ENCODE measurements at regions not wholly inside any gene's neighbourhood (a gene's known extent, or its start where the extent isn't known, plus 50 kb on each side); places are given as distances from the start of the nearest gene placed in this dataset.

DNA sequence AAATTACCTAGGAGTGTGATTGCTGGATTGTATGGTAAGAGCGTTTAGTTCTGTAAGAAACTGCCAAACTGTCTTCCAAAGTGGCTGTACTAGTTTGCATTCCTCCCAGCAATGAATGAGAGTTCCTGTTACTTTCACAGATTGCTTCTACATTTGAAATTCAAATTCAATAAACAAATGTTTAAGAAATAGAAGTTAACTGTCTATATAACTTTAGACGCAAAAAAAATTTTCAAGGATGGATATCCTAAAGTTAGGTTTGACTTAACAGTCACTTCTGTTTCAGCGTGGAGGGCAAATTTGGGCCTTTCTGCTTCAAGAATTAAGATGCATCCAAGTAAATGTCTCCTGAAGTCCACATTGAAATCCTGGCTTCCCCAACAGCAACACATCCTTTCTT is 445.6 kb downstream of the TAF11L14 start:
- H4K91ac ChIP-seq (replicated peaks; ENCODE audit: insufficient read length, low read length), result no peak overlapping the region
- H3K23ac ChIP-seq (ENCODE audit: insufficient read length), result no peak overlapping the region
- no peak overlapping the region for H4K8ac ChIP-seq (ENCODE audit: extremely low read depth, insufficient read depth, low read length)
- H2BK20ac ChIP-seq (ENCODE audit: low read length), result no peak overlapping the region
- H3K9ac ChIP-seq (replicated peaks in 1 of 4; ENCODE audit: extremely low read depth in 1 of 4, low read depth in 3 of 4, low read length in 3 of 4), result no peak overlapping the region
- H3K4me2 ChIP-seq (ENCODE audit: insufficient read depth in 1 of 2, low read depth in 2 of 2, low read length in 2 of 2), result no peak overlapping the region
- no peak overlapping the region for H3K14ac ChIP-seq (ENCODE audit: insufficient read length)
- H3K27me3 ChIP-seq (replicated peaks in 1 of 4; ENCODE audit: control insufficient read depth in 3 of 4, extremely low read depth in 1 of 4, insufficient read depth in 3 of 4, low read length in 3 of 4), result no peaks in the 10 kb centered on the region
- no peak overlapping the region for H2BK120ac ChIP-seq (replicated peaks; ENCODE audit: low read depth, low read length)
- no peak overlapping the region for H2AK5ac ChIP-seq (ENCODE audit: low read depth, low read length)
- no peak overlapping the region for H3K27ac ChIP-seq (ENCODE audit: low read depth, low read length)
- H4K5ac ChIP-seq (ENCODE audit: insufficient read length, low read depth, low read length), result no peak overlapping the region
- H3K36me3 ChIP-seq (ENCODE audit: control insufficient read depth in 2 of 4, insufficient read depth in 4 of 4, low read length in 3 of 4), result no peaks in the 10 kb centered on the region
- DNase-seq (ENCODE audit: low read depth in 1 of 2, low spot score in 2 of 2) (no peak), FAIRE-seq (no peak)
- no peaks in the 10 kb centered on the region for H3K9me3 ChIP-seq (ENCODE audit: insufficient read depth in 2 of 2, low read depth in 1 of 2, low read length in 1 of 2)
- 93% methylated on average over 3 of the region's 3 CpGs; no CpG with 5 or more reads in 1 of the 2 experiments for WGBS, 2 experiments (ENCODE audit: extremely low coverage in 1 of 2, insufficient coverage in 1 of 2, insufficient read length in 1 of 2, insufficient replicate concordance in 2 of 2, low coverage in 1 of 2, low lambda C conversion rate in 2 of 2, missing lambda C conversion rate in 1 of 2)
- H2BK12ac ChIP-seq (ENCODE audit: low read depth, low read length), result no peak overlapping the region
- no peak overlapping the region for H3K56ac ChIP-seq (replicated peaks; ENCODE audit: insufficient read length, low read depth, low read length)
- no peaks in the 10 kb centered on the region for H3K4me1 ChIP-seq (replicated peaks in 1 of 4; ENCODE audit: control insufficient read depth in 3 of 4, insufficient read depth in 4 of 4, low read length in 3 of 4)
- H3K79me2 ChIP-seq (ENCODE audit: control insufficient read depth in 1 of 2, insufficient read depth in 2 of 2, low read length in 2 of 2), result no peaks in the 10 kb centered on the region
- no peak overlapping the region for H3K4me3 ChIP-seq (ENCODE audit: extremely low read depth in 1 of 4, insufficient read depth in 2 of 4, low read depth in 3 of 4, low read length in 4 of 4)
- H2AFZ ChIP-seq (ENCODE audit: low read length), result no peak overlapping the region
- no peak overlapping the region for H3K18ac ChIP-seq (ENCODE audit: extremely low read depth, low read length)
- ChIA-PET POLR2A (ENCODE audit: partially characterized antibody) (interaction anchor here (0.6 kb wide), 1 partner anchor 927 kb away, joined by 3 read pairs; no protein-coding TSS in a partner anchor), CTCF (ENCODE audit: partially characterized antibody) (no interaction called here)
- H2BK5ac ChIP-seq (ENCODE audit: low read depth, low read length), result no peak overlapping the region
- no peaks in the 10 kb centered on the region for H3K23me2 ChIP-seq (ENCODE audit: low read depth, low read length)
- H2BK15ac ChIP-seq (ENCODE audit: low read length), result no peak overlapping the region
- no peaks in the 10 kb centered on the region for H4K20me1 ChIP-seq (replicated peaks in 1 of 2; ENCODE audit: control insufficient read depth in 1 of 2, insufficient read depth in 2 of 2, low read length in 2 of 2)
- TF ChIP-seq KDM1A (IDR thresholded peaks at IDR 0.05; ENCODE audit: borderline replicate concordance, low read length) (no peak), KDM5A (IDR thresholded peaks at IDR 0.05; ENCODE audit: low read length) (no peak), KDM4A (IDR thresholded peaks at IDR 0.05; ENCODE audit: low read depth, low read length, severe bottlenecking) (no peak), EP300 (IDR thresholded peaks at IDR 0.05; ENCODE audit: borderline replicate concordance in 1 of 2, low read depth in 2 of 2, low read length in 2 of 2) (no peak), EGR1 (IDR thresholded peaks at IDR 0.05; ENCODE audit: borderline replicate concordance, low read depth, low read length) (no peak), CBX5 (IDR thresholded peaks at IDR 0.05; ENCODE audit: low read depth, low read length) (no peak), EZH2 (IDR thresholded peaks at IDR 0.05; ENCODE audit: low read depth, low read length, severe bottlenecking) (no peak), SAP30 (IDR thresholded peaks at IDR 0.05; ENCODE audit: insufficient read depth, insufficient replicate concordance, low read length) (no peak), BCL11A (IDR thresholded peaks at IDR 0.05; ENCODE audit: low read depth in 2 of 2, low read length in 2 of 2) (no peak), CHD2 (IDR thresholded peaks at IDR 0.05; ENCODE audit: low read length) (no peak)
- TF ChIP-seq, protein P1, sequence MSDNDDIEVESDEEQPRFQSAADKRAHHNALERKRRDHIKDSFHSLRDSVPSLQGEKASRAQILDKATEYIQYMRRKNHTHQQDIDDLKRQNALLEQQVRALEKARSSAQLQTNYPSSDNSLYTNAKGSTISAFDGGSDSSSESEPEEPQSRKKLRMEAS (IDR thresholded peaks at IDR 0.05), result no peak
- TF ChIP-seq, protein P2, sequence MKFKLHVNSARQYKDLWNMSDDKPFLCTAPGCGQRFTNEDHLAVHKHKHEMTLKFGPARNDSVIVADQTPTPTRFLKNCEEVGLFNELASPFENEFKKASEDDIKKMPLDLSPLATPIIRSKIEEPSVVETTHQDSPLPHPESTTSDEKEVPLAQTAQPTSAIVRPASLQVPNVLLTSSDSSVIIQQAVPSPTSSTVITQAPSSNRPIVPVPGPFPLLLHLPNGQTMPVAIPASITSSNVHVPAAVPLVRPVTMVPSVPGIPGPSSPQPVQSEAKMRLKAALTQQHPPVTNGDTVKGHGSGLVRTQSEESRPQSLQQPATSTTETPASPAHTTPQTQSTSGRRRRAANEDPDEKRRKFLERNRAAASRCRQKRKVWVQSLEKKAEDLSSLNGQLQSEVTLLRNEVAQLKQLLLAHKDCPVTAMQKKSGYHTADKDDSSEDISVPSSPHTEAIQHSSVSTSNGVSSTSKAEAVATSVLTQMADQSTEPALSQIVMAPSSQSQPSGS (IDR thresholded peaks at IDR 0.05; ENCODE audit: low read length), result no peak
- H3K79me1 ChIP-seq (ENCODE audit: low read depth, low read length), result no peaks in the 10 kb centered on the region
- H3K4ac ChIP-seq (replicated peaks; ENCODE audit: insufficient read length, low read depth, low read length), result no peak overlapping the region

Data from H1 (cell line).